NCI-H2196 (cell line): ENCODE measurements at regions not wholly inside any gene's neighbourhood (a gene's known extent, or its start where the extent isn't known, plus 50 kb on each side); places are given as distances from the start of the nearest gene placed in this dataset.
"Not testable (repeated sequence)": the region's sequence is repeated elsewhere in the genome, so short reads cannot be mapped to it uniquely, and the experiment has no call there.

Source experiments
- DNase-seq: peaks from one replicate; lab custom pipeline; 2025; ENCODE audit not compliant: unreplicated experiment; lab: John Stamatoyannopoulos, UW

DNA sequence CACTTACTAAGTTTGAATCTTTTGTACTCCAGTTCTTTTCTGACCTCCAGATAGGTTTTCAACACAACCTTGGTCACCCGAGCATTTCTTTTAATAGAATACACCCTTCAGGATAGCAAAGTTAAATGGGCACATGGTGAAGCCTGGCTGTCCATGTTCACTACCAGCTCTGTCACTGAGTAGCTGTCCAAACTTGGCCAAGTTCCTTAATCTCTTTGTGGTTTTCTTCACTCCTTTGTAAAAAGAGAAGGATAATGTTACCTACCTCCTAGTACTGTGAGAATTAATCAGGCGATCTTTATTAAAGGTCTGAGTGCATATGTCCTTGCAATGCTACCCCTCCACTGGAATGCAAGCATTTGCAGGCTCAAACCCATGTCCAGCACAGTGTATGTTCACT, 128.1 kb upstream of the PTPRZ1 start:
- DNase-seq: no peak

DNA sequence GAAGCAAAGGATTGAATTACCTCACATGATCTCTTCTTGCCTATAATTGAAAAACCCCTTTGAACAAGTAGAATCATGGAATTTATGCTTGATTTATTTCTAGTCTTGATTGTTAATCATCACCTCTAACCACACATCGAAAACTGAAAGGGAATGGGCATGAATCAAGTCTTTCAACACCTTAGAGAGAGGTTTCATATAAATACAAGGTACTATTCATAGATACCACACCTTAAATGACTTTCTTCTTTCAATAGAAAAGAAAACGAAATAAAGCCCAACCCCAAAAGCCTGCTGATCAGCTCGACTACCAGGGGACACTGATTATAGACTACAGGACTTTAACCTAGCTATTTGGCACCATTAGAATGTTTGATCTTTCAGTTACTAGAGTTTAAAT, 128.6 kb upstream of the PTPRZ1 start:
- DNase-seq: no peak

DNA sequence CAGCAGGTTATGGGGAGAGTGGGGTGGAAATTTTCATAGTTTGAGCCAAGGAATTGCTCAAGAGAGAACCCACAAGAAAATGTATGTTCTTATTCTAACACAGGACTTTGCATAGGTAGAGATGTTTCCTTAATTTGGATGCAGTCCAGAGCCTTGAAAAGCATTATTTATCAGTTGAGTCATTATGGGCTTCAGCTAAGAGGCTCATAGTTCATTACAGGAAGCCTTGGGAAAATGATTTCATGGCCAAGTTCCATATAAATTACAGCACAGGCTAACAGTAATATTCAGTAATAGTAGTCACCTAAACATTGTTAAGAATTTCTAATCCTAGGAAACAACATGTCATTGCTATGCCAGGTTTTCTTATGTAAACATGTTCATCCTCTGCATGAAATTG, 131.1 kb upstream of the PTPRZ1 start:
- DNase-seq: no peak

DNA sequence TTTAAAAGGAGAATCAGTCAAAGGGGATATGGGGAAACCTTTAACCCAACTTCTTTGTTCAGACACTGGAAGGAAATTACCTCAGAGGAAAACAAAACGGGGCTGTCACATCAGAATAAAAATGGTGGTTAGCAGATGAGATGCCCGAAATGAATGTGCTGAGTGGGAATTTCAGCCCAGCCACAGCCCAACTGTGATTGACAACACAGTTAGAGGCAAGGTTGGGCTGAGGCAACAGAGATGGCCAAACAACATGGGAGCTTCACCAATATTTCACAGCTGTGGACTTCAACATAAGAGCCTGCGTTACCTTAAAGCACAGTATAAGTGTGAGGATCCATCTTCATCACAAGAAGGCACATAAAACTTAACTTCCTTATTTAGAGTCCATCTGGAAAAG, 133.5 kb upstream of the PTPRZ1 start:
- no peak for DNase-seq

DNA sequence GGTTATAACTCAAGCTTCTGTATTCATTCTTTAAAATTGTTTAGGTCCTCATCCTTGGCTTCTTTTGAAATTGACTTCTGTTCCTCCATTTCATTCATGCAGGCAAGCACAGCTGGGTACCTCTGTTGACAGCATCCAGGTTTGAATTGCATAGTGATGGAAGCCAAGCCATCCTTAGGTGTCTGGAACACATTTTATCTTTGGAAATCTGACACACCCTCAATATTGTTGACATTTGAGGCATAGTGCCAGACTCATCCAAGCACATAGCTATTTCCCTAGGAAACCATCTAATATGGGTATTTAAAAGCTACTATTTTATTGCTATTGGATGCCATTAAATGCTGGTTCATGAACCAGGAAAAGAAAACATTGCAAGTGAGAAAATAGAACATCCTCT, 142.1 kb upstream of the PTPRZ1 start:
- DNase-seq: no peak

DNA sequence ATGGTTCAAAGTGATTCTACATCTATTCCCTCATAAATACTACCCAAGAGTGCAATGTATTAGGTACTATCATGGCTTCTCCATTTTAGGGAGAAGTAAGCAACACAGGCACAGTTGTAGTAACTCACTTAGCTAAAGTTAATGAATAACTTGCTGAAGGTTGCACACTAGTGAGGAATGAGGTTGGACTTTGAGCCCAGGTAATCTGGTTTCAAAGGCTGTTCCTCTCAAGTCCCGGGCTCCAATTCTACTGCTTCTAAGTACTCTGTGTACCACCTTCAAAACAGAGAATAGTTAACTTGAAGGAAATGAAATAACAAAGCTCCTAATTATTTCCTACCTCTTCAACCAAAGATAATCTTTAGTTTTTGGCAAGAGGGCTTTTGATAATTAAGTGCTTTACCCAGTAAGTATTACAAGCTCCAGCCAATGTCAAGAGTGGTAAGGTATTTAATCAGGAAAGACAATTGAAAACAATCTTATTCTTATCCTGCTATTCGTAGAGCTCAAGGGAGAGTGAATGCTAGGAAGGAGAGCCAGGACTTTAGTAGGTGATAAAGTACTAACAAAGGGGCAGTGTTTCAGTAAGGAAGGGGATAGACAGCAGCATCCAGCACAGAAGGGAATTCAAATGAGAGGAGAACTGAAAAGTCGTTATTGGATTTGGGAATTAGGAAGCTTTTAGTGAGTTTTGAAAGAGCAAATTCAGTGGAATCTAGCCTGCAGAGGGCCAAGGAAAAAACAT, 158.2 kb upstream of the PTPRZ1 start:
- DNase-seq: no peak

DNA sequence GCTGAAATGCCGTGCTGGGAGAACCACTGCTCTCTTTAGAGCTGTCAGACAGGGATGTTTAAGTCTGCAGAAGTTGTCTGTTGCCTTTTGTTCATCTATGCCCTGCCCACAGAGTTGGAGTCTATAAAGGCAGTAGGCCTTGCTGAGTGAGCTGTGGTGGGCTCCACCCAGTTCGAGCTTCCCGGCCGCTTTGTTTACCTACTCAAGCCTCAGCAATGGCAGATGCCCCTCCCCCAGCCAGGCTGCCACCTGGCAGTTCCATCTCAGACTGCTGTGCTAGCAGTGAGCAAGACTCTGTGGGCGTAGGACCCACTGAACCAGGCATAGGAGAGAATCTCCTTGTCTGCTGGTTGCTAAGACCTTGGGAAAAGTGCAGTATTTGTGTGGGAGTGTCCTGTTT, 160.0 kb upstream of the PTPRZ1 start:
- DNase-seq: not testable (repeated sequence)

DNA sequence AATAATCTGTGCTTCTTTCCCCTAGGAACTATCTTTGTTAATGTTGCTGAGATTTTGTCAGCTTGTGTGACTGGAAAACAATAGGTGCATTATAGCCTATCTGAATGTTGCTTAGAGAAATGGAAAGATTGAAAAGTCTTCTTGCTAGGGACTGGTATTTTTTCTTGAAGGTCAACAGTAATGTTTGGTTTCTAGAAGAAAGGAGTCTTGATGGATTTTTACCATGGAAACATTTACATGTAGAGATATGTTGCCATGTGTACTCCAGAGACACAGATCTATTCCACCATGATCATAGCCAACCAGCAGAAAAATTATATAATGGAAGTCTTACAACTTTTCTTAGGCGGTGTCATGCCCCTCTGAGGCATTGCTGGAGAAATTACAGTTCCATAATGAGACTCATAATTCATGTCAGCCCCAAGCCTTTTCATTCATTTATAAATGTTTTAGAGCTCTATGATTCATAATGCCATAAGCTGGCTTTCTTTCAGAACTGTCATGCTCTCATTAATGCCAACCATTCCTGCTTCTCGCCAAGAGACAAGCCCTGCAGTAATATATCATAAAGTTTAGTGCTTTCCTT, 175.1 kb upstream of the PTPRZ1 start:
- DNase-seq: no peak

DNA sequence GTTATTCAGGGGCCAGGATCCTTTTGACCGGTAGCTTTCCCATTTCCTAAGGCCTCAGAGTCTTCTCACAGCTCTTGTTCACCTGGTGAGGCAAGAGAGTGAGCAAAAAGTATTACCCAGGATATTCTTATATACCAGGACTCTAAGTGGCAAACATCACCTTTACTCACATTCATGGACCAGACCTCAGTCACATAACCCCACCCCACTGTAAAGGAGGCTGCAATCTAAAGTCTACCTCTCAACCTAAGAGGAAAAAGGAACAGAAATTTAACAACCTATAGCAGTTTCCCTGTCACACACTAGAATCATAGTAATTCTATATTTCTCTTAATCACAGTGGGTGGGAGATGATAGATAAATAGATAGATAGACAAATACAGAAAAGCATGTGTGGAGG, 176.0 kb upstream of the PTPRZ1 start:
- no peak for DNase-seq

DNA sequence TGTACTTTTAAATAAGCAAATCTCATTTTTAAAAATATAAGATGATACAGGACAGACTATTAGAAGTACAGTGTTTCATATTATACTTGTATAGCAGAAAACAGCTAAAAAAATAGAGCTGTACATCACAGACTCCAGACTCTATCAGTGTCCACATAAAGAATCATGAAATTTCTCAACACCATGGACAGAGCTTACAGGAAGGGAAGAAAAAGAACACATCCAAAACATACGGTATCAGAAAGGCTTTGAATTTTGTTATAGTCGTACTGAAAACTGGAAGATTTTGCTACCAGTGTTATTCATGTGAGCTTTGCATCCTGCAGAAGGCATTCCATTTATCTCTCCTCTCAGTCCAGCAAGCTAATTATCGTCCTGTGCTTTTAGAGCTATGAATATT, 183.2 kb upstream of the PTPRZ1 start:
- no peak for DNase-seq

DNA sequence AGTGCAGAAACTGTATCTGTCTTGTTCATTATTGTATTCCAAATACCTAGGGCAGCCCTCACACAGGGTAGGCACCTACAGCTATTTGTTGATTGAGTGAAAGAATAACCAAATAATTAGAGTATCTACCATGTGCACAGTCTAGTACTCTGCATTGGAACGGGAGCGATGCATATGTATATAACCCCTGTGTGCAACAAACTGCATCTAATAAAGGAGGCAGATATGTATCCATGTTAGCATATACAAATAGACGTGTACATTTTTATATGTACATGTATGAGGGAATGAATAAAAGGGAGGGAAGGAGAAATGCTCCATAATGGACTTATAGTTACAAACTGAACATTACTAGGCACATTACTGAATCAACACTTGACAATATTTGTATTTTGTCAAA, 191.3 kb upstream of the PTPRZ1 start:
- DNase-seq: no peak

DNA sequence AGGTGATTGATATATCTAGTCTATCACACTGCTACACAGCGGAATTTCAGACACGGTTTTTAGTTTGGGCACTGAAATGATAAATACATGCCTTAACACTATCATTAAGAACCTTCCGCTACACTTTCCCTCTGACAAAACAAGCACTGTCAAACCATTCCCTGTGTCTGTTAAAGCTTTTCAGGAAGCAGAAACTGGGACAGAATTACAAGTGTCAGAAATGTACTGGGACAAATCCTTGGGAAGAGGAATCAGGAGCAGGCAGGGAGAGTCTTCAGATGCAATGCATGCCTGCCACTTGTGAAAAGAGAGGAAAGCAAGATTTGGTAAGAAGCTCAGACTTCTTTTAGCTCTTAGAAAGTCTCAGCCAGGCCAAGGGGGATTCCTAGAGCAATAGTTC, 196.8 kb upstream of the PTPRZ1 start:
- no peak for DNase-seq

DNA sequence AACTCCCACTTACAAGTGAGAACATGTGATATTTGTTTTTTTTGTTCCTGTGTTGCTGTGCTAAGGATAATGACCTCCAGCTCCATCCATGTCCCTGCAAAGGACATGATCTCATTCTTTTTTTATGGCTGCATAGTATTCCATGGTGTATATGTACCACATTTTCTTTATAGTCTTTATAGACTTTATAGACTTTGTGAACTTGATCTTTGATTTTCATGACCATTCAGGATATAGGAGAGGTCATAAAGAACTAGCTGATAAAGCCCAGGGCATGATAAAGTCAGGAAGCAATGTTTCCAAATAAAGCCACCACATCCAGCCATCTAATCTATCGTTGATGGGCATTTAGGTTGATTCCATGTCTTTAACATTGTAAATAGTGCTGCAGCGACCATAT, 198.5 kb upstream of the PTPRZ1 start:
- not testable (repeated sequence) for DNase-seq

DNA sequence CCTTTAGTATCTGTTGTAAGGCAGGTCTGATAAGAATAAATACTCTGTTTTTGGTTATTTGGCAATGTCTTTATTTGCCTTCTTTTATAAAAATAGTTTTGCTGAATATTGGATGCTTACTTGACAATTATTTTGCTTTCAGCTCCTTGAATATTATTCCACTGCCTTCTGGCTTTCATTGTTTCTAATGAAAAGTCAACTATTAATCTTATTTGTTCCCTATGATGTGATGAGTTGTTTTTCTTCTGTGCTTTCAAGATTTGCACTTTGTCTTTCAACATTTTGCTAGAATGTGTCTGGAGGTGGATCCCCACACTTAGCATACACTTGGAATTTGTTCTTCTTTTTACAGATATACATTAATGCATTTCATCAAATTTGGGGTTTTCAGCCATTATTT, 203.8 kb upstream of the PTPRZ1 start:
- no peak for DNase-seq

DNA sequence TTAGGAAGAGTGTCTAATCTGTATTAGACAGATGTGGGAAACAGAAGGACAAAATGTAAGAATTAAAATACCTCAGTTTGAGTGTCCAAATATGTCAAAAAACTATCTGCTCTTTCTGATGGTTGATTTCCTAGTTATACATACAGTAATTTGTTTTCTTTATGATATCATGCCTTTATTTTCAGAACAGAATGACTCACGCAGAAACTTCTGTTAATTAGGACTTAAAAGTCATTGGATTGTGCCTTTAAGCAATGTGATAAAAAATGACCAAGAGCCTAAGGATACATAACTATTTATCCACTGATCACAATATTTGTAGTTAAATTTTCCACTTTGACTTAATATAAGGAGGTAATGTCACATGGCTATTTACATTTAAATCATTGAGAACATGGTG, 206.7 kb upstream of the PTPRZ1 start:
- no peak for DNase-seq

DNA sequence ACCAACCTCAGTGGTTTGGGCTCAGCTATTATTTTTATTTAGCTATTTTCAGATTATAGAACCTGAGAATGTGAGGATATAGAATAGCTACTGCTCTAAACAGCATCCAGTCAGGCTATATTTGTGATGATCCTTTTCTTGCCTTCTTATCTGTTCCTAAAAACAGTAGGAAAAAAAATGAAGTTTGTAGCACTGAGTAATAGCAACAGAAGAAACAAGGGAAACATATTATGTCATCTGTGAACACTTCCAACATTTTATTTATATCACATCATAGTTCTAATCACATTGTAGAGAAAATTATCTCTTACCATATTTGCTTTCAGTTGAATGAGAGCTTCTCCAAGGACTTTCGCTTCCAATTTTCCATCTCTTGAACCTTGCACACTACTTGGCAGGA, 229.6 kb upstream of the PTPRZ1 start:
- DNase-seq: no peak

DNA sequence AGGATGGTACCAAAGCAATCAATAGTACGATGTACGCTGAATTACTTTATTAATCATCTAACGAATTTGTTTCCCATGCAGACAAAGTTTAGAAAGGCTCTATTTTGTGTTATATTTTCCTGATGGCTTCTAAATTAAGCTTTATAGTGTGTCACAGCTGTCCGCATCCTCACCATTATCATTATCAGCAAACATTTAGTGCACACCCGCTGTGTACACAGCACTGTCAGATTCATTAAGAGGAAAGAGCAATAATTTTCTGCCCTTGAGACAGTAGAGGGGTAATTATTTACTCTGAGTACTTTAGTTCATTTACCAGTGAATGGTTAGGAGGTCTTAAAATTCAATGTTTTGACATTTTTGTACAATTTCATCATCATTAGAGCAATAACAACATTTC, 233.3 kb upstream of the PTPRZ1 start:
- DNase-seq: no peak

DNA sequence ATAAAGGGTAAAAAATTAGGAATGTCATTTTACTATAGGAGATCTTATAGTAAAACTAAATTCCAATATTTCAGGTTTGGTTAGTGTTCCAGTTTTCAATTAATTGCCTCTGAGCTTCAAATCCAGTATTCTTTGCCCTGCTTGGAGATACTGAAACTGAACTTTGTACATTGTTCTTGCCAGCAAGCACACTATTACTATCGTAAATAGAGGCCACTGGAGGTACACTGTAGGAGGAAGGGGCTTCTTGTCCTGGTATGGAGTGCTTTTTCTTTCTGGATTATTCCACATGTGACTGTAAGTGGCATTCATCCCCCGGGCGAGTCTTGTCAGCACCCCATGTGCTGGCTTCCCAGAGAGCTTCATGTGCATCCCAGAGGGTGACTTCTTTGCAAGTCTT, 234.7 kb upstream of the PTPRZ1 start:
- no peak for DNase-seq

DNA sequence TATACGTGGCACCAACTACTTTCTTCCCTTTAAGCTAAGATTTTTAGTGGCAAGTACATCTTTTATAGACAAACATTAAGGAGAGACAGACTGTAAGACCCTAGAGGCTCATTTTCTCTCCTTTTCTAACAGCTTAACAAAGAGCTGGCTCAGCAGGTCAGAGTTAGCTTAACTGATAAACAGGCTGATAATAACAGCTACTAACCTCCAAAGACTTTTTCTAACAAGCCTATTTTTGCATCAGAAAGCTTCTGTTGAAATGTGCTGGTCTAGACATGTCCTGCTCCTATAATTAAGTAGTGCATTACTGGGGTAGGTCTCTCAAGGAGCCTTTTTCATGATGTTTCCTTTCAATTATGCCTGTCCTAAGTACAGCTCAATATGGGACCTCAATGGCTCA, 238.2 kb upstream of the FAM3C start:
- DNase-seq: no peak

DNA sequence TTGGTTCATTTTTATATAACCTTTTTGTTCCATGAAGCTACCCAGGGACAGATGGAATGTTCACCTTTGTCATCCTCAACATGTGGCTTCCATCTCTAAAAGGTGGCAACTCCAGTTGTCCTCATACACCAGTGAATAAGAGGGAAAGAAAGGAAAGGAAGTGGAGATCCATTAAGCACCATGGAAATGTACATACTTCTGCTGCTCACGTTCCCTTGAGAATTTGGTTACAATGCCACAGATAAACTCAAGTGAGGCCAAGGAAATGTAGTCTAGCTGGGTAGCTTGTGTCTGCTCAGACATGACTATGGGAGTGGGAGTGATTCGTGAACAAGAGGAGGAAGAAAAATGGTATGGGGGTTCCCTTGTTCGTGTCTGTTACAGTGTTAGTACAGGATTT, 237.1 kb upstream of the FAM3C start:
- DNase-seq: no peak

DNA sequence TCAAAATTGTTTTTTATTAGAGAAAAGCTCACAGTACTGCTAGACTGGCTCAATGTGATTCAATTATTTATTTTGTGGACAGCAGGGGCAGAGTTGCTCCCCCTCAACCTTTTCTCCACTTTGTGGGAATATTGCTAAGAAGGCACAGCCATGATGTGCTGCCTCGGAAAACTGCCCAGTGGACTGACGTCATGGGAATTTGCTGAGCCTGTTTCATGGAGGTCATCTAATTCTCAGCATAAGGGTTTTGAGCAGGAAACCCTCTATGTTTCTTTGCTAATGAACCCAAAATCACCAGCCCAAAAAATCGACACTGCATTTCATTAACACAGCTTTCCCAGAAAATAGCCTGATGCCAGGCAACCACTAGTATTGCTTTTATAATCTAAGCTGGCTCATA, 228.8 kb upstream of the FAM3C start:
- DNase-seq: no peak

DNA sequence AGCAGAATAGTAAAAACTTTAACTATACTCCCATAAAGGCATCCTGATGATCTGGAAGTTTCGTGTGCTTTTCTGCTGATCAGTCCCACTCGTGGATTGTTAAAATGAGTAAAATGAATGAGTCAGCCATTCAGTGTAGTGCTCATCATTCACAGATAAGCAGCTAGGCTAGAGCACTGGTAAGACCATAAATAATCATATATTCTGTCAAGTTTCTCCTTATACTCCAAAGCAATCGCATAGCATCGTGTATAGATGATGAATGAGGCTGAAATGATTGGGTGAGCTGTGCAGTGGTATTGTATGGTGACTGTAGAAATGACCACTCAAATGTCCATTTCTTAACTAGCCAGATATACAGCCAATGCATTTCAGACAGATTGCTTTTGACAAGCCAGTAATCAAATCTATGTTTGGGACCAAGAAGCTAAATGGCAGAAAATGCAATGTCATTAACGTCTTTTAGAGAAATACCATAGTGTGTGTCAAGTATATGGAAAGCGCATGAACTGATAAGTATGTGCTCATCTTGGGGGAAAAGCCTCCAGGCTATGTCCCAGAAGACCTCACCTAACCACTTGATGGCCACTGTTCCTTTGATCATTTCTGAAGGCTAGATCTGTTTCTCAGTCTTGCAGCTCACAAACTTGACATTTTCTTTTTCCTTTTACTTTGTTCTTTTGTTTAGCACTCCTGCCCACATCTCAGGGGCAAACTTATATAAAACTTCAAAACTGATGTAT, 227.2 kb upstream of the FAM3C start:
- no peak for DNase-seq

DNA sequence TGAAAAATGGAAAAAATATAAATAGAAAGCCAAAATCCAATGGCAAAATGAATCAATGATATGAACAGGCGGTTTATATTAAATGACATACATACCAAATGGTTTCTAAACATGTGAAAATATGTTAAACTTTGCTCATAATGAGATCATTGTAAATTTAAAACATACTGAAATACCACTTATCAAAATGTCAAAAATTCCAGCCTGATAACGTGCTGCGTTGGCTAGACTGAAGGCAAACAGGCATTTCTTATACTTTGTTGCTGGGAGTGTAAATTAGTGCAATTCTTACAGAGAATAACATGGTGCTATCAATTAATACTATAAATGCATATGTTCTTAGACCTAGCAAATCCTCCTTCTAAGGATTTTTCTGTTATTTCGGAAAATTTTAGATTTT, 225.8 kb upstream of the FAM3C start:
- no peak for DNase-seq
